ENCODE measurements at regions not wholly inside any gene's neighbourhood (a gene's known extent, or its start where the extent isn't known, plus 50 kb on each side); places are given as distances from the start of the nearest gene placed in this dataset.

- Histone ChIP-seq H3K9me3 (ENCODE audit: control insufficient read depth in 1 of 2, insufficient read depth in 1 of 2, low read depth in 1 of 2, low read length in 2 of 2) (no peaks in the 10 kb centered on the region), H3K27ac (ENCODE audit: low read depth, low read length) (peak overlapping the region; percentile 42), H3K4me2 (ENCODE audit: low read length) (peak overlapping the region; percentile 61), H4K20me1 (ENCODE audit: insufficient read depth) (no peaks in the 10 kb centered on the region), H3K36me3 (ENCODE audit: control insufficient read depth in 1 of 2, insufficient read depth in 2 of 2, low read length in 2 of 2) (no peaks in the 10 kb centered on the region), H3K79me2 (ENCODE audit: insufficient read depth, low read length) (no peaks in the 10 kb centered on the region), H3K9me2 (ENCODE audit: insufficient read depth) (no peaks in the 10 kb centered on the region), H3K4me3 (replicated peaks in 1 of 2; ENCODE audit: low read depth in 1 of 2, low read length in 2 of 2) (peak overlapping the region in 1 of 2 experiments; percentile 14; a peak in 2 of 4 replicates), H3K27me3 (ENCODE audit: insufficient read depth, low read length) (no peaks in the 10 kb centered on the region), H3K9ac (ENCODE audit: low read length) (peak overlapping the region; percentile 15; the same call in 1 of the 2 replicates), H2AFZ (ENCODE audit: low read depth, low read length, poor library complexity, severe bottlenecking) (peak overlapping the region; percentile 96), H3K4me1 (ENCODE audit: control insufficient read depth in 1 of 2, insufficient read depth in 2 of 2, low read length in 2 of 2) (peaks cover 16 to 39% of the 10 kb centered on the region in 2 experiments)
- POLR2A ChIA-PET = no interaction called here
- no peak for ATAC-seq
- no peak for DNase-seq (ENCODE audit: low read depth, low spot score)
- CTCF ChIA-PET = no interaction called here
- intact Hi-C loops (cut with micrococcal nuclease) = loop anchor here (10.0 kb wide), 1 partner anchor 258 kb away; no protein-coding TSS in a partner anchor
- TF ChIP-seq EGR1 (IDR thresholded peaks at IDR 0.05; ENCODE audit: low read depth) (no peak), SIN3A (IDR thresholded peaks at IDR 0.05; ENCODE audit: low read depth) (no peak), MAX (IDR thresholded peaks at IDR 0.05) (no peak), CEBPB (IDR thresholded peaks at IDR 0.05; ENCODE audit: low read depth) (no peak), ZFX (IDR thresholded peaks at IDR 0.05) (no peak), ELF1 (IDR thresholded peaks at IDR 0.05; ENCODE audit: borderline replicate concordance, low read depth) (no peak), ATF3 (IDR thresholded peaks at IDR 0.05) (no peak), POLR2A (IDR thresholded peaks at IDR 0.05; ENCODE audit: borderline replicate concordance, extremely low read depth, insufficient read depth, insufficient read length) (no peak), JUND (IDR thresholded peaks at IDR 0.05) (no peak), TCF7L2 (IDR thresholded peaks at IDR 0.05; ENCODE audit: borderline replicate concordance, extremely low read depth, insufficient read depth, insufficient read length) (no peak), ZBTB33 (IDR thresholded peaks at IDR 0.05; ENCODE audit: extremely low read depth, insufficient replicate concordance, low read length) (no peak), YY1 (IDR thresholded peaks at IDR 0.05; ENCODE audit: extremely low read depth, insufficient replicate concordance, low read depth, low read length) (no peak)
- RAD21 ChIA-PET (ENCODE audit: low non-redundant PET in 1 of 2, low total read pairs in 2 of 2, uncharacterized antibody in 2 of 2, unreplicated experiment in 2 of 2) = no interaction called here
- no TSS peak for BruUV-seq (replicated peaks)
Observed at GRCh38 chr4:152106781-152107321, 346.0 kb upstream of the GATB start.
